CD8-positive, alpha-beta memory T cell (primary cell): ENCODE measurements at regions not wholly inside any gene's neighbourhood (a gene's known extent, or its start where the extent isn't known, plus 50 kb on each side); places are given as distances from the start of the nearest gene placed in this dataset.

Experiments used
- CTCF ChIA-PET: fragments of 350-600 bp; sonication (Branson Sonifier 250); formaldehyde crosslinking; loops from one replicate; lab custom pipeline; 2021; ENCODE audit warnings: antibody characterized with exemption; lab: Charles Lee
- POLR2A ChIA-PET: fragments of 350-600 bp; sonication (Branson Sonifier 250); formaldehyde crosslinking; loops from one replicate; lab custom pipeline; 2021; ENCODE audit warnings: antibody characterized with exemption; lab: Charles Lee
- DNase-seq, 5 donors: peaks; one replicate each; pipeline versions ENCODE4 v3.0.0 to v3.0.0-alpha.2; 2020 to 2022; ENCODE audit warnings: mixed read lengths in 1 of 5
- H3K27ac ChIP-seq: one replicate; pipeline ENCODE4 v1.7.0; 2013; ENCODE audit warnings: low read depth, mild to moderate bottlenecking, low read length, moderate library complexity
- H3K27me3 ChIP-seq: 2 replicates; pipeline ENCODE4 v1.7.0; 2013; ENCODE audit warnings: low read length, mild to moderate bottlenecking; ENCODE audit not compliant: insufficient read depth, poor library complexity, severe bottlenecking
- H3K36me3 ChIP-seq: 2 replicates; pipeline ENCODE4 v1.7.0; 2013; ENCODE audit warnings: mild to moderate bottlenecking, low read length, moderate library complexity; ENCODE audit not compliant: insufficient read depth
- H3K4me1 ChIP-seq: 2 replicates; pipeline ENCODE4 v1.7.0; 2013; ENCODE audit warnings: mild to moderate bottlenecking, low read length, moderate library complexity; ENCODE audit not compliant: insufficient read depth
- H3K4me3 ChIP-seq: 2 replicates; pipeline ENCODE4 v1.7.0; 2013; ENCODE audit warnings: mild to moderate bottlenecking, low read length
- H3K9me3 ChIP-seq: 2 replicates; pipeline ENCODE4 v1.7.0; 2013; ENCODE audit warnings: mild to moderate bottlenecking, low read length
- H3K27ac Mint-ChIP-seq, 8 donors: one replicate each; pipeline ENCODE4 v1.8.0; 2020 to 2021; ENCODE audit warnings: mixed read lengths in 8 of 8, mild to moderate bottlenecking in 6 of 8, inconsistent platforms in 3 of 8, moderate library complexity in 3 of 8
- H3K27me3 Mint-ChIP-seq, 2 donors: one replicate each; pipeline ENCODE4 v1.8.0; 2020 to 2021; ENCODE audit warnings: mixed read lengths in 2 of 2, mild to moderate bottlenecking in 1 of 2, moderate library complexity in 1 of 2
- H3K36me3 Mint-ChIP-seq, 3 donors: one replicate each; pipeline ENCODE4 v1.8.0; 2020 to 2021; ENCODE audit warnings: mixed read lengths in 3 of 3, inconsistent platforms in 1 of 3, mild to moderate bottlenecking in 1 of 3
- H3K4me1 Mint-ChIP-seq, 3 donors: one replicate each; pipeline ENCODE4 v1.8.0; 2020 to 2021; ENCODE audit warnings: mixed read lengths in 3 of 3, inconsistent platforms in 1 of 3, mild to moderate bottlenecking in 1 of 3
- H3K4me3 Mint-ChIP-seq, 7 donors: one replicate each; pipeline ENCODE4 v1.8.0; 2020 to 2021; ENCODE audit warnings: mixed read lengths in 7 of 7, mild to moderate bottlenecking in 6 of 7, moderate library complexity in 4 of 7, inconsistent platforms in 2 of 7
- H3K9me3 Mint-ChIP-seq, 5 donors: one replicate each; pipeline ENCODE4 v1.8.0; 2020 to 2022; ENCODE audit warnings: mixed read lengths in 5 of 5, mild to moderate bottlenecking in 3 of 5, moderate library complexity in 2 of 5, inconsistent platforms in 1 of 5

- CTCF ChIA-PET, result no interaction called here
- no peak overlapping the region for H3K4me3 Mint-ChIP-seq
- H3K4me1 Mint-ChIP-seq, result no peaks in the 10 kb centered on the region
Measured at GRCh38 chr10:94093286-94093905, 99.7 kb downstream of the PLCE1 start.

DNA sequence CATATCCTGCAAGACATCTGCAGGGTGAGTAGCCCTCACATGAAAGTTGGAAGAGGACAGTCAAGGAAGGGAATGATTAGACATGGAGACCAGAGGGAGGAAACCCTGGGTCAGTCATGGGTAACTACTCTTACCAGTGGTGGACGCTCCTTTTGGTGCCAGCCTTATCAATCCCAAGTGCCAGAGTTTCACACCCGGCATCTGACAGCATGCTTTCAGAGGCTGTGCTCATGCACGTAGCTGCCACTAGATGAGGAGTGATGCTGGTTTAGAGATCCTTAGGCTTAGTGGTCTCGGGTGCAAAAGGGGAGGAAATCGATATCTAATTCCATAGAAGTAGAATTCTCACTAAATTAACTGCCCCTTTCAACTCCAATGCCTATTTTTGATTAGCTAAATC, 100.8 kb downstream of the PLCE1 start:
- no peaks in the 10 kb centered on the region for H3K4me1 Mint-ChIP-seq
- Histone ChIP-seq H3K4me1 (no peaks in the 10 kb centered on the region), H3K4me3 (no peak overlapping the region), H3K36me3 (no peaks in the 10 kb centered on the region), H3K27ac (no peak overlapping the region), H3K9me3 (no peaks in the 10 kb centered on the region), H3K27me3 (peaks cover 3% of the 10 kb centered on the region)
- CTCF ChIA-PET, result no interaction called here
- no peak overlapping the region for H3K27ac Mint-ChIP-seq
- no peaks in the 10 kb centered on the region for H3K9me3 Mint-ChIP-seq
- peaks cover 0 to 9% of the 10 kb centered on the region in 2 donors for H3K27me3 Mint-ChIP-seq
- no peak for DNase-seq
- no peak overlapping the region for H3K4me3 Mint-ChIP-seq
- no peaks in the 10 kb centered on the region for H3K36me3 Mint-ChIP-seq
- POLR2A ChIA-PET, result no interaction called here

More at GRCh38 chr10:94093286-94093905, 99.7 kb downstream of the PLCE1 start:
- Mint-ChIP-seq H3K36me3 (no peaks in the 10 kb centered on the region), H3K9me3 (peaks cover 0 to 3% (median 0%) of the 10 kb centered on the region in 5 donors), H3K27ac (no peak overlapping the region), H3K27me3 (peaks cover 0 to 8% of the 10 kb centered on the region in 2 donors)
- DNase-seq, result no peak
- Histone ChIP-seq H3K27ac (no peak overlapping the region), H3K36me3 (no peaks in the 10 kb centered on the region), H3K4me3 (no peak overlapping the region), H3K9me3 (no peaks in the 10 kb centered on the region), H3K27me3 (peaks cover 7% of the 10 kb centered on the region), H3K4me1 (no peaks in the 10 kb centered on the region)
- POLR2A ChIA-PET, result no interaction called here

- Mint-ChIP-seq H3K9me3 (peaks cover 0 to 2% (median 0%) of the 10 kb centered on the region in 5 donors), H3K36me3 (no peaks in the 10 kb centered on the region), H3K27me3 (peaks cover 0 to 7% of the 10 kb centered on the region in 2 donors), H3K27ac (no peak overlapping the region), H3K4me1 (no peaks in the 10 kb centered on the region), H3K4me3 (no peak overlapping the region)
- H3K36me3 ChIP-seq, result no peaks in the 10 kb centered on the region
- ChIA-PET CTCF (no interaction called here), POLR2A (no interaction called here)
- H3K4me1 ChIP-seq, result no peaks in the 10 kb centered on the region
- peaks cover 3% of the 10 kb centered on the region for H3K27me3 ChIP-seq
- no peaks in the 10 kb centered on the region for H3K9me3 ChIP-seq
- DNase-seq, result no peak
- H3K4me3 ChIP-seq, result no peak overlapping the region
- no peak overlapping the region for H3K27ac ChIP-seq
Measured at GRCh38 chr10:94097656-94098055, 103.9 kb downstream of the PLCE1 start.

DNA sequence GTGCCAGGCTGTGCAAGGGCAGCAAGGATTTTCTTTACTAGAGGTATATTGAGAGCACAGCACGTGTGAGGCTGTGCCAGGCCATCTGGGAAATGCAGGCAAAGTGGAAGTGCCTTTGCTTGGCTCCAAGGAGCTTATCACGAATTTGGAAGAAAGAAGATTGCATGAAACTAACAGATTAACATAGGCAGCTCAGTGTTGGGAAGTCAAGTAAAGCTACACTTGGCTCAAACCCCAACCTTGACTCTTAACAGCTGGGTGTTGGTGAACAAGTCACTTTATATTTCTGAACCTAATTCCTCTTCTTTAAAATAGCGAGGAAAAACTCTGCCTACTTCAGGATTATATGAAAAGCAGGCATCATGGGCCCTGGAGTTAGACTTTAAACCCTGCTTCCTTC, 105.2 kb downstream of the PLCE1 start:
- ChIA-PET CTCF (no interaction called here), POLR2A (no interaction called here)
- H3K27ac ChIP-seq, result no peak overlapping the region
- H3K4me1 ChIP-seq, result no peaks in the 10 kb centered on the region
- Mint-ChIP-seq H3K4me1 (no peaks in the 10 kb centered on the region), H3K36me3 (no peaks in the 10 kb centered on the region), H3K27me3 (peaks cover 0 to 7% of the 10 kb centered on the region in 2 donors), H3K4me3 (no peak overlapping the region), H3K9me3 (peaks cover 0 to 2% (median 0%) of the 10 kb centered on the region in 5 donors), H3K27ac (no peak overlapping the region)
- no peaks in the 10 kb centered on the region for H3K36me3 ChIP-seq
- H3K4me3 ChIP-seq, result no peak overlapping the region
- H3K9me3 ChIP-seq, result no peaks in the 10 kb centered on the region
- DNase-seq, result no peak
- H3K27me3 ChIP-seq, result peaks cover 3% of the 10 kb centered on the region

GRCh38 chr10:94101894-94102293, 108.2 kb downstream of the PLCE1 start:
- Histone ChIP-seq H3K4me3 (no peak overlapping the region), H3K36me3 (no peaks in the 10 kb centered on the region), H3K4me1 (no peaks in the 10 kb centered on the region), H3K27ac (no peak overlapping the region), H3K9me3 (no peaks in the 10 kb centered on the region), H3K27me3 (peaks cover 3% of the 10 kb centered on the region)
- no peak overlapping the region for H3K4me3 Mint-ChIP-seq
- peaks cover 0 to 2% (median 0%) of the 10 kb centered on the region in 5 donors for H3K9me3 Mint-ChIP-seq
- H3K36me3 Mint-ChIP-seq, result no peaks in the 10 kb centered on the region
- no peak for DNase-seq
- H3K27me3 Mint-ChIP-seq, result peaks cover 0 to 5% of the 10 kb centered on the region in 2 donors
- CTCF ChIA-PET, result no interaction called here
- H3K27ac Mint-ChIP-seq, result no peak overlapping the region
- H3K4me1 Mint-ChIP-seq, result no peaks in the 10 kb centered on the region
- POLR2A ChIA-PET, result no interaction called here

DNA sequence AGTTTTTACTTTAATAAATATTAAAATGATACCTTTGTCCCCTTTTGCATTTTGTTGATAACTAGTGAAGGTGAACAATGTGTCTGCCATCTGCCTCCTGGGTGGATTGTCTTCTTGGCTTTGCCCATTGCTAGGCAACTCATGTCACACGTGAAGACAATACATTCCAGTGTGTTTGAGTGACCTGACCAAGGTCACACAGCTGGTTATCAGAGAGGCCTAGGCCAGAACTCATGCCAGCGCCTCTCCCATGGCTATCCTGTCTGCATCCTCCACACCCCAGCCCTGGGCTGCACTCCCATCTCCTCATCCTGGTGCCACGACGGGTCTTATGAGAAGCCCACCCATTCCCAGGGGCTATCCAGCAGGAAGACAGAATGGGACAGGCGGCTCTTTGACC, 108.7 kb downstream of the PLCE1 start:
- Mint-ChIP-seq H3K4me3 (no peak overlapping the region), H3K36me3 (no peaks in the 10 kb centered on the region), H3K9me3 (peaks cover 0 to 2% (median 0%) of the 10 kb centered on the region in 5 donors), H3K27ac (peak overlapping the region in 1 of 8 donors; percentile 25), H3K27me3 (peaks cover 0 to 5% of the 10 kb centered on the region in 2 donors), H3K4me1 (no peaks in the 10 kb centered on the region)
- CTCF ChIA-PET, result no interaction called here
- POLR2A ChIA-PET, result no interaction called here
- no peaks in the 10 kb centered on the region for H3K36me3 ChIP-seq
- no peaks in the 10 kb centered on the region for H3K9me3 ChIP-seq
- peaks cover 3% of the 10 kb centered on the region for H3K27me3 ChIP-seq
- H3K27ac ChIP-seq, result no peak overlapping the region
- DNase-seq, result no peak
- H3K4me1 ChIP-seq, result no peaks in the 10 kb centered on the region
- no peak overlapping the region for H3K4me3 ChIP-seq

DNA sequence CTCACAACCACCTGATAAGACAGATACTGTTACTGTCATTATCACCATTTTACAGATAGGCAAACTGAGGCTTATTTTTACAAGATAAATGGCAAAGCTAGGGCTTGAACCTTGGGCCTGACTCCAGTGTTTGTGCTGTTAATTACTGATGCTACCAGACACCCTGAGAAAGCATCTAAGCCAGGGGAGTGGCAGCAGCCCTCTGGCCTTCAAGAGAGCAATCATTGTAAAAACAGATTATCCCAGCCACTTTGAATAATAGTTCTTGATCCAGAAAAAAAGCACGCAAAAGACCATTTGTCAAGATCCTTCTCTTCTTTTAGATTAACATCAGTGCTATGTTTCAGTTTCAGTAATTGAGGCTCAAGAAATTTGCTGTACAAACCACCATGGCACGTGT, 109.5 kb downstream of the PLCE1 start:
- Histone ChIP-seq H3K36me3 (no peaks in the 10 kb centered on the region), H3K4me3 (no peak overlapping the region), H3K27ac (no peak overlapping the region), H3K27me3 (no peaks in the 10 kb centered on the region), H3K4me1 (no peaks in the 10 kb centered on the region), H3K9me3 (no peaks in the 10 kb centered on the region)
- no peak for DNase-seq
- ChIA-PET POLR2A (no interaction called here), CTCF (no interaction called here)
- Mint-ChIP-seq H3K27me3 (peaks cover 0 to 2% of the 10 kb centered on the region in 2 donors), H3K4me1 (no peaks in the 10 kb centered on the region), H3K4me3 (no peak overlapping the region), H3K9me3 (peaks cover 0 to 2% (median 0%) of the 10 kb centered on the region in 5 donors), H3K27ac (no peak overlapping the region), H3K36me3 (no peaks in the 10 kb centered on the region)

DNA sequence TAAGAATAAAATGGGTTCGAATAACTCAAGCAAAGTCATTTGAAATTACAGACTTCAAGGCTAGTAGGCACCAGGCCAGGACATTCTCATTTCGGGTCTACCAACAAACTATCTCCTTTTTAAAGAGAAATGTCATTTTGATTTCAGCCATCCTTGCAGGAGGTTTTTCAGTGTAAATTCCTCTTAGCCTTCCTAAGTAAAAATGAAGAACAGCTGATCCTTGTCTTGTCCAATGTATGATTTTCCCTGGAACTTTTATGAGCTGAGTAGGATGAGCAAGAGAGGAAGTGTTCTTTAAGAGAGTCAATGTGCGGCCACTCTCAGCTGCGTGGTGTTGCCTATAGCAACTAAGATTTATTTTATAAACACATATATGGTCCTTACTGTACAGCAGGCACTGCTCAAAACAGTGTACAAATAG, 110.1 kb downstream of the PLCE1 start:
- POLR2A ChIA-PET, result no interaction called here
- H3K4me3 ChIP-seq, result no peak overlapping the region
- DNase-seq, result no peak
- CTCF ChIA-PET, result no interaction called here
- H3K9me3 ChIP-seq, result no peaks in the 10 kb centered on the region
- Mint-ChIP-seq H3K9me3 (peaks cover 0 to 2% (median 0%) of the 10 kb centered on the region in 5 donors), H3K27ac (no peak overlapping the region), H3K27me3 (peaks cover under 1 to 4% of the 10 kb centered on the region in 2 donors), H3K36me3 (no peaks in the 10 kb centered on the region), H3K4me3 (no peak overlapping the region), H3K4me1 (no peaks in the 10 kb centered on the region)
- H3K4me1 ChIP-seq, result no peaks in the 10 kb centered on the region
- H3K27me3 ChIP-seq, result no peaks in the 10 kb centered on the region
- no peaks in the 10 kb centered on the region for H3K36me3 ChIP-seq
- no peak overlapping the region for H3K27ac ChIP-seq
